Right atrium auricular region (tissue), 2 donors: ENCODE measurements at regions not wholly inside any gene's neighbourhood (a gene's known extent, or its start where the extent isn't known, plus 50 kb on each side); places are given as distances from the start of the nearest gene placed in this dataset.

ENCODE experiments used
- DNase-seq: peaks from one replicate; pipeline ENCODE4 v3.0.0-alpha.2; 2019; ENCODE audit warnings: low spot score
- H3K27ac ChIP-seq, 2 donors: fragments of 200-600 bp; sonication (generic); 1 replicate in 1 of 2; 2 replicates in 1 of 2; pipeline ENCODE4 v1.5.1; 2016 to 2019
- H3K27me3 ChIP-seq, 2 donors: fragments of 200-600 bp; sonication (generic); one replicate each; pipeline versions ENCODE4 v1.5.1 to v1.6.0; 2017 to 2019
- H3K36me3 ChIP-seq: fragments of 200-600 bp; sonication (generic); one replicate; pipeline ENCODE4 v1.5.1; 2016
- H3K4me1 ChIP-seq, 2 donors: fragments of 200-600 bp; sonication (generic); one replicate each; pipeline versions ENCODE4 v1.5.1 to v1.6.0; 2017 to 2019
- H3K4me3 ChIP-seq, 2 donors: fragments of 200-600 bp; sonication (generic); 1 replicate in 1 of 2; 2 replicates in 1 of 2; pipeline ENCODE4 v1.5.1; 2017 to 2019; ENCODE audit warnings: mild to moderate bottlenecking in 1 of 2, moderate library complexity in 1 of 2
- H3K9me3 ChIP-seq, 2 donors: fragments of 200-600 bp; sonication (generic); one replicate each; pipeline ENCODE4 v1.5.1; 2019
- TF ChIP-seq, protein P1 (sequence below), 2 donors: fragments of 200-600 bp; sonication (generic); IDR thresholded peaks; one replicate each; pipeline ENCODE4 v1.5.1; 2019; ENCODE audit warnings: antibody characterized with exemption in 2 of 2

- H3K27ac ChIP-seq, result no peak overlapping the region
- no peaks in the 10 kb centered on the region for H3K9me3 ChIP-seq
- TF ChIP-seq, protein P1, sequence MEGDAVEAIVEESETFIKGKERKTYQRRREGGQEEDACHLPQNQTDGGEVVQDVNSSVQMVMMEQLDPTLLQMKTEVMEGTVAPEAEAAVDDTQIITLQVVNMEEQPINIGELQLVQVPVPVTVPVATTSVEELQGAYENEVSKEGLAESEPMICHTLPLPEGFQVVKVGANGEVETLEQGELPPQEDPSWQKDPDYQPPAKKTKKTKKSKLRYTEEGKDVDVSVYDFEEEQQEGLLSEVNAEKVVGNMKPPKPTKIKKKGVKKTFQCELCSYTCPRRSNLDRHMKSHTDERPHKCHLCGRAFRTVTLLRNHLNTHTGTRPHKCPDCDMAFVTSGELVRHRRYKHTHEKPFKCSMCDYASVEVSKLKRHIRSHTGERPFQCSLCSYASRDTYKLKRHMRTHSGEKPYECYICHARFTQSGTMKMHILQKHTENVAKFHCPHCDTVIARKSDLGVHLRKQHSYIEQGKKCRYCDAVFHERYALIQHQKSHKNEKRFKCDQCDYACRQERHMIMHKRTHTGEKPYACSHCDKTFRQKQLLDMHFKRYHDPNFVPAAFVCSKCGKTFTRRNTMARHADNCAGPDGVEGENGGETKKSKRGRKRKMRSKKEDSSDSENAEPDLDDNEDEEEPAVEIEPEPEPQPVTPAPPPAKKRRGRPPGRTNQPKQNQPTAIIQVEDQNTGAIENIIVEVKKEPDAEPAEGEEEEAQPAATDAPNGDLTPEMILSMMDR (IDR thresholded peaks at IDR 0.05), result no peak
- no peaks in the 10 kb centered on the region for H3K4me1 ChIP-seq
- no peaks in the 10 kb centered on the region for H3K27me3 ChIP-seq
- no peak for DNase-seq
- no peaks in the 10 kb centered on the region for H3K36me3 ChIP-seq
- no peak overlapping the region for H3K4me3 ChIP-seq
These were observed 442.0 kb downstream of the EIPR1 start for GRCh38 chr2:2935445-2936149.

DNA sequence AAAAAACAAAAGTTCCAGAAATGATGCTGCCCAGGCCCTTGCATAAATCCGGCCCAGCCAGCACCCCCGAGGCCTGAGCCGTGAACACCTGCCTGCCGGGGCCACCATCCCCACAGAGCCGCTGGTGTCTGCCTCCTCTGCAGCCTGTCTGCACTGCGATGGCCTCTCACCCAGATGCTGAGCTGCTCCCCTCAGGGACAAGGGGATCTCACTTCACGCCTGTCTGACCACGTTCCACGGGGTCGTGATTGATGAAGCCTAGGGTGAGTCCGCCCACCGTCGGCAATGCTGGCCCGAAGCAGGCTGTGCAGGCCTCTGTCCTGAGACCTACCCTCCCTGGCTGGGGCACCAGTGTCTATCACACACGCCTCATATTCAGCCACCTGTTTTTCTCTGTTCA, 444.2 kb downstream of the EIPR1 start:
- no peak for DNase-seq
- TF ChIP-seq, protein P1 (IDR thresholded peaks at IDR 0.05), result no peak
- H3K27ac ChIP-seq, result no peak overlapping the region
- H3K9me3 ChIP-seq, result peaks cover 0 to 17% of the 10 kb centered on the region in 2 donors
- no peaks in the 10 kb centered on the region for H3K27me3 ChIP-seq
- no peaks in the 10 kb centered on the region for H3K36me3 ChIP-seq
- no peak overlapping the region for H3K4me3 ChIP-seq
- H3K4me1 ChIP-seq, result no peaks in the 10 kb centered on the region

DNA sequence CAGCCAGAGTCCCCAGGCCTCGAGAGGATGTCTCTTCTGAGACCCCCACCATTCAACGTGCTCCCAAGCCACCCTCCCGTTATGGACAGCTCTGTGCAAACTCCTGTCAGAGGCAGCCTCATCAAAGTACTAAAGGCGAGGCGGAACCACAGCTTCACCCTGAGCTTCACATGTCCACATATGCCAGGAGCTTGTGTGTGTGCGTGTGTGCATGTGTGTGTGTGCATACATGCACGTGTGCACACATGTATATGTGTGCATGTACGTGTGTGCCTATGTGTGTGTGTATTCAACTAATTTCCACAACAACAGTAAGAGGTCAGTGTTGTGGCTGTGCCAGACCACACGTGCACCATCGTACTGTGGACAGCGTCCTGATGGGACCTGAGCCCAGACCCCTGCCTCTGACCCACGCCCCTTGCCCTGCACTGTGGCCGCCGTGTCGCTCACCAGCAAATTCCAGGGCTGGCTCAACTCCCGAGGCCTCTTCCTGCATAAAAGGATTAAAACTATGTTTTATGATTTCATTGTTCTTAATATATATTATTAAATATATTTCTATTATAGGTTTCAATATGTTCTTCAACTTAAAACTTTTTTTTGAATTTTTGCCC, 444.8 kb downstream of the EIPR1 start:
- Histone ChIP-seq H3K4me1 (no peaks in the 10 kb centered on the region), H3K27ac (no peak overlapping the region), H3K4me3 (no peak overlapping the region), H3K36me3 (no peaks in the 10 kb centered on the region), H3K27me3 (no peaks in the 10 kb centered on the region), H3K9me3 (peaks cover 0 to 17% of the 10 kb centered on the region in 2 donors)
- TF ChIP-seq, protein P1 (IDR thresholded peaks at IDR 0.05), result no peak
- DNase-seq, result no peak

- no peak overlapping the region for H3K4me3 ChIP-seq
- no peaks in the 10 kb centered on the region for H3K4me1 ChIP-seq
- TF ChIP-seq, protein P1 (IDR thresholded peaks at IDR 0.05), result no peak
- peaks cover 0 to 17% of the 10 kb centered on the region in 2 donors for H3K9me3 ChIP-seq
- no peaks in the 10 kb centered on the region for H3K36me3 ChIP-seq
- no peaks in the 10 kb centered on the region for H3K27me3 ChIP-seq
- no peak for DNase-seq
- no peak overlapping the region for H3K27ac ChIP-seq
These were observed 445.4 kb downstream of the EIPR1 start for GRCh38 chr2:2932189-2932588.

DNA sequence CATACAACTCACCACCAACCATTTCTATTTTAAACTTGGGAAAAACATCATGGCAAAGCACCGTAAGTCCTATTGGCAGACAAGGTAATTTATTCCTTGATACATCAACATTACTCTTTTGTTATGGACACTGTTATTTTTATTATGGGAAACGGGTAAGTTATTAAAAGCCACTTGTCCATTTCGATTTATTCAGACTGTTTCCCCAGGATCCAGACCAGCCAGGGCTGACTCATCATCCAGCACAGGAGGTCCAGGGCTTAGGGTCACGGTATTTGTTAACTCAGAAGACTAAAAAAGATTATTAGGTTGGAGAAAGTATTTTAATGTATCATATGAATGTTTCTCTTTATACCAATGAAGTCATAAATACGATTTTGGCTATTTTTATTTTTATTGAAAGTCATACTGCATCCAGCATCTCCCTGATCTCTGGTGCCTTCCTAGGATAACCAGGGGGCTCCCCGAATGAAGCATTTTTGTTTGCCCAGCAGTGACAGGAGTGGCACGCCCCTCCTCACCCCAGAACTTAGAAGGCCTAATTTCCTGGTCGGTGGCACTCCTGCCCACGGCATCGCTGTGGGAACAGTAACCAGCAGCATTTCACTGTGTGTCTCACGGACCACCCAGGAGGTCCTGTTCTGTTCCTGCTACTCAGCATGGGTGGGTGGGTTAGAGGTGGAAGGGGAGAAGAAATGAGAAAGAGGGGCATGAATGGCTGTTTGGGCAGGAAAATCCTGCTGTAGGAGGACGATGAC, 446.1 kb downstream of the EIPR1 start:
- Histone ChIP-seq H3K9me3 (peaks cover 0 to 17% of the 10 kb centered on the region in 2 donors), H3K27me3 (no peaks in the 10 kb centered on the region), H3K36me3 (no peaks in the 10 kb centered on the region), H3K27ac (no peak overlapping the region), H3K4me1 (no peaks in the 10 kb centered on the region), H3K4me3 (no peak overlapping the region)
- no peak for DNase-seq
- TF ChIP-seq, protein P1 (IDR thresholded peaks at IDR 0.05), result no peak
